ENCODE measurements at regions not wholly inside any gene's neighbourhood (a gene's known extent, or its start where the extent isn't known, plus 50 kb on each side); places are given as distances from the start of the nearest gene placed in this dataset.

DNA sequence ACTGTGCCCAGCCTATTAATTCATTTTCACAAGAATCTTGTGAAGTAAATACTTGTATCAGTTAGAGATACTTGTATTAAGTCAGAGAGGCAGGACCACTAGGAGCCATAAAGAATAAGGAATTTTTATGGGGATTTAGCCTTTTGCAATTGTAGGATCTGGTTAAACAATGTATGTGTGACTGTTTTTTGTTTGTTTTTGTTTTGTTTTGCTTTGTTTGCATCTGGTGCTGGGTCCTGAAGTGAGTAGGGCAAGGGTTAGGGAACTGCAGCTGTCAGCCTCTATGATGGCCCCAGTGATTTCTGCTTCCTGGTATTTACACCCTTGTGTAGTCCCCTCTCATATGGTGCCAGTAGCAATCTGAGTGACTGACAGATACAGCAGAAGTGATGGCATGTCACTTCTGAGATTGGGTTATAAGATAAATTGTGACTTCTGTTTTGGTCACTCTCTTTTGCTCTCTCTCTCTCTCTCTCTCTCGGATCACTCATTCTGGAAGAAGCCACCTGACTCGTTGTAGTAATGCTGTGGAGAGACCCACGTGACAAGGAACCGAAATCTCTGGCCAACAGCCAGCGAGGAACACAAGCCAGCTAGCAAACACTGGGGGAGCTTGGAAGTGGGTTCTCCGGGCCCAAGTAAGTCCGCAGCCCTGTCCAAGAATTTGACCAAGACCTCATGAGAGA, 96.2 kb upstream of the MARK1 start:
- DNase-seq (ENCODE audit: low read depth, low spot score) (no peak), FAIRE-seq (no peak)
- Histone ChIP-seq H3K9ac (ENCODE audit: control insufficient read depth, extremely low read depth, insufficient read depth, low read length) (no peak overlapping the region), H3K9me1 (ENCODE audit: control insufficient read depth, extremely low read depth, insufficient read depth, low read length) (no peaks in the 10 kb centered on the region), H3K27ac (ENCODE audit: control insufficient read depth, insufficient read depth, low read length) (no peak overlapping the region), H3K27me3 (ENCODE audit: control insufficient read depth, extremely low read depth, insufficient read depth, low read length) (no peaks in the 10 kb centered on the region), H3K4me2 (ENCODE audit: control insufficient read depth, extremely low read depth, insufficient read depth, low read depth, low read length) (no peak overlapping the region), H3K36me3 (ENCODE audit: control insufficient read depth in 2 of 2, extremely low read depth in 1 of 2, insufficient read depth in 2 of 2, low read length in 2 of 2) (no peaks in the 10 kb centered on the region), H3K79me2 (ENCODE audit: control insufficient read depth, insufficient read depth, low read length) (no peaks in the 10 kb centered on the region), H3K9me3 (ENCODE audit: control insufficient read depth, low read depth, low read length) (no peaks in the 10 kb centered on the region), H3K4me1 (ENCODE audit: control insufficient read depth, extremely low read depth, insufficient read depth, low read length) (peaks cover 12% of the 10 kb centered on the region), H2AFZ (ENCODE audit: control insufficient read depth, low read length) (no peak overlapping the region), H3K4me3 (ENCODE audit: control insufficient read depth in 2 of 3, extremely low read depth in 1 of 3, insufficient read depth in 2 of 3, low read depth in 1 of 3, low read length in 3 of 3) (no peak overlapping the region), H4K20me1 (ENCODE audit: control insufficient read depth, extremely low read depth, insufficient read depth, low read length) (no peaks in the 10 kb centered on the region)
- TF ChIP-seq EZH2 (IDR thresholded peaks at IDR 0.05; ENCODE audit: low read length): no peak
- TF ChIP-seq, protein P1, sequence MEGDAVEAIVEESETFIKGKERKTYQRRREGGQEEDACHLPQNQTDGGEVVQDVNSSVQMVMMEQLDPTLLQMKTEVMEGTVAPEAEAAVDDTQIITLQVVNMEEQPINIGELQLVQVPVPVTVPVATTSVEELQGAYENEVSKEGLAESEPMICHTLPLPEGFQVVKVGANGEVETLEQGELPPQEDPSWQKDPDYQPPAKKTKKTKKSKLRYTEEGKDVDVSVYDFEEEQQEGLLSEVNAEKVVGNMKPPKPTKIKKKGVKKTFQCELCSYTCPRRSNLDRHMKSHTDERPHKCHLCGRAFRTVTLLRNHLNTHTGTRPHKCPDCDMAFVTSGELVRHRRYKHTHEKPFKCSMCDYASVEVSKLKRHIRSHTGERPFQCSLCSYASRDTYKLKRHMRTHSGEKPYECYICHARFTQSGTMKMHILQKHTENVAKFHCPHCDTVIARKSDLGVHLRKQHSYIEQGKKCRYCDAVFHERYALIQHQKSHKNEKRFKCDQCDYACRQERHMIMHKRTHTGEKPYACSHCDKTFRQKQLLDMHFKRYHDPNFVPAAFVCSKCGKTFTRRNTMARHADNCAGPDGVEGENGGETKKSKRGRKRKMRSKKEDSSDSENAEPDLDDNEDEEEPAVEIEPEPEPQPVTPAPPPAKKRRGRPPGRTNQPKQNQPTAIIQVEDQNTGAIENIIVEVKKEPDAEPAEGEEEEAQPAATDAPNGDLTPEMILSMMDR (optimal IDR thresholded peaks at IDR 0.05 in 1 of 3, IDR thresholded peaks at IDR 0.05 in 1 of 3, conservative IDR thresholded peaks at IDR 0.05 in 1 of 3; ENCODE audit: extremely low read depth in 1 of 3, insufficient read depth in 2 of 3, low read length in 3 of 3): no peak
- dilution Hi-C loops (cut with MboI; ENCODE audit: extremely low pct_ligation_motif_present, low sequenced_read_pairs): no loop called here

DNA sequence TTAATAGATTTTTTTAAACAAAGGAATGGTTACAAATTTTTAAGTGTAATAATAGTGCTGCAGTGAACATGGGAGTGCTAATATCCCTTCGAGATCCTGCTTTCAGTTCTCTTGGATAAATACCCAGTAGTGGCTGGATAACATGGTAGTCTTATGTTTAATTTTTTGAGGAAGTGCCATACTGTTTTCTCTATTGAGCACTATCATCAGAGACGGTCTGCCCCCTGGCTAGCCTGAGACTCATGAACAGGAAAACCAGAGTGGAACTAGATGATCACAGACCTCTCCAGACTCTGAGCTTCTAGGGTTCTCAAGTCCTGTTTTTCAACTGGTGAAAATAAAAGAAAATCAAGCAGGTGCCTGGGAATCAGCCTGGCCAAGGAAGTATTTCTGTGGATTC, 97.3 kb upstream of the MARK1 start:
- dilution Hi-C loops (cut with MboI; ENCODE audit: extremely low pct_ligation_motif_present, low sequenced_read_pairs): no loop called here
- no peak overlapping the region for H3K9ac ChIP-seq (ENCODE audit: control insufficient read depth, extremely low read depth, insufficient read depth, low read length)
- H3K36me3 ChIP-seq (ENCODE audit: control insufficient read depth in 2 of 2, extremely low read depth in 1 of 2, insufficient read depth in 2 of 2, low read length in 2 of 2): no peaks in the 10 kb centered on the region
- TF ChIP-seq EZH2 (IDR thresholded peaks at IDR 0.05; ENCODE audit: low read length): no peak
- TF ChIP-seq, protein P1 (optimal IDR thresholded peaks at IDR 0.05 in 1 of 3, IDR thresholded peaks at IDR 0.05 in 1 of 3, conservative IDR thresholded peaks at IDR 0.05 in 1 of 3; ENCODE audit: extremely low read depth in 1 of 3, insufficient read depth in 2 of 3, low read length in 3 of 3): no peak
- no peak overlapping the region for H2AFZ ChIP-seq (ENCODE audit: control insufficient read depth, low read length)
- no peaks in the 10 kb centered on the region for H3K79me2 ChIP-seq (ENCODE audit: control insufficient read depth, insufficient read depth, low read length)
- H3K27me3 ChIP-seq (ENCODE audit: control insufficient read depth, extremely low read depth, insufficient read depth, low read length): no peaks in the 10 kb centered on the region
- no peaks in the 10 kb centered on the region for H3K9me1 ChIP-seq (ENCODE audit: control insufficient read depth, extremely low read depth, insufficient read depth, low read length)
- H3K4me3 ChIP-seq (ENCODE audit: control insufficient read depth in 2 of 3, extremely low read depth in 1 of 3, insufficient read depth in 2 of 3, low read depth in 1 of 3, low read length in 3 of 3): no peak overlapping the region
- H4K20me1 ChIP-seq (ENCODE audit: control insufficient read depth, extremely low read depth, insufficient read depth, low read length): no peaks in the 10 kb centered on the region
- no peak for DNase-seq (ENCODE audit: low read depth, low spot score)
- no peaks in the 10 kb centered on the region for H3K9me3 ChIP-seq (ENCODE audit: control insufficient read depth, low read depth, low read length)
- H3K4me1 ChIP-seq (ENCODE audit: control insufficient read depth, extremely low read depth, insufficient read depth, low read length): peaks cover 12% of the 10 kb centered on the region
- no peak for FAIRE-seq
- H3K27ac ChIP-seq (ENCODE audit: control insufficient read depth, insufficient read depth, low read length): no peak overlapping the region
- no peak overlapping the region for H3K4me2 ChIP-seq (ENCODE audit: control insufficient read depth, extremely low read depth, insufficient read depth, low read depth, low read length)
